ENCODE measurements at regions not wholly inside any gene's neighbourhood (a gene's known extent, or its start where the extent isn't known, plus 50 kb on each side); places are given as distances from the start of the nearest gene placed in this dataset.

DNA sequence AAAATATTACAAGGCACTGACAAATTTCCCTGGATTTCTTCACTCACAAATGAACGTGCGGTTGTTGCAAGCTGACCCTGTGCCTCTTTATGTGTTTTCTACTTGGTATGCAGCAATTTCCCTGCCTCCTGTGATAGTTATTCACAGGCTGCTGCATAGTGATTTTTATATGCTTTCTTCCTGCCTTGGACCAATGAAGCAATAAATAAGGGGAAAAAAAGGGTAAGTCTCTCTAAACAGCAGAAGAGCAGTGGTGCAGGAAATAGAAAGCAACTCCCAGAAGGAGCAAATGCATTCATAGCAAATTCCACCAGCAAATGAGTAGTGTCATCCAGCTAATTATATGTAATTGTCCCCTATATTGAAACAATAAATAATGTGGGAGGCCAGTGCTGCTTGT lies 737.9 kb downstream of the GALC start:
- H3K27ac ChIP-seq (ENCODE audit: low read depth): no peak overlapping the region
- no peak for ATAC-seq
- H3F3A ChIP-seq (replicated peaks; ENCODE audit: low read depth): no peaks in the 10 kb centered on the region

More for the DNA sequence above, 737.9 kb downstream of the GALC start:
- H3K36me3 Mint-ChIP-seq (ENCODE audit: low read depth): peaks cover 18% of the 10 kb centered on the region; the same call in 2 of the 3 replicates
- H3K4me3 ChIP-seq: no peak overlapping the region
- H3K27ac Mint-ChIP-seq: no peak overlapping the region
- H3K79me2 ChIP-seq (replicated peaks; ENCODE audit: insufficient read depth): no peaks in the 10 kb centered on the region
- H3K36me3 ChIP-seq (ENCODE audit: insufficient read depth): no peaks in the 10 kb centered on the region
- TF ChIP-seq, protein P1, sequence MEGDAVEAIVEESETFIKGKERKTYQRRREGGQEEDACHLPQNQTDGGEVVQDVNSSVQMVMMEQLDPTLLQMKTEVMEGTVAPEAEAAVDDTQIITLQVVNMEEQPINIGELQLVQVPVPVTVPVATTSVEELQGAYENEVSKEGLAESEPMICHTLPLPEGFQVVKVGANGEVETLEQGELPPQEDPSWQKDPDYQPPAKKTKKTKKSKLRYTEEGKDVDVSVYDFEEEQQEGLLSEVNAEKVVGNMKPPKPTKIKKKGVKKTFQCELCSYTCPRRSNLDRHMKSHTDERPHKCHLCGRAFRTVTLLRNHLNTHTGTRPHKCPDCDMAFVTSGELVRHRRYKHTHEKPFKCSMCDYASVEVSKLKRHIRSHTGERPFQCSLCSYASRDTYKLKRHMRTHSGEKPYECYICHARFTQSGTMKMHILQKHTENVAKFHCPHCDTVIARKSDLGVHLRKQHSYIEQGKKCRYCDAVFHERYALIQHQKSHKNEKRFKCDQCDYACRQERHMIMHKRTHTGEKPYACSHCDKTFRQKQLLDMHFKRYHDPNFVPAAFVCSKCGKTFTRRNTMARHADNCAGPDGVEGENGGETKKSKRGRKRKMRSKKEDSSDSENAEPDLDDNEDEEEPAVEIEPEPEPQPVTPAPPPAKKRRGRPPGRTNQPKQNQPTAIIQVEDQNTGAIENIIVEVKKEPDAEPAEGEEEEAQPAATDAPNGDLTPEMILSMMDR (conservative IDR thresholded peaks at IDR 0.05; ENCODE audit: low read depth in 2 of 2): no peak
- TF ChIP-seq CREB1 (CRISPR knock-in tag; IDR thresholded peaks at IDR 0.05; ENCODE audit: low read depth) (no peak), NANOG (IDR thresholded peaks at IDR 0.05; ENCODE audit: borderline replicate concordance) (no peak), POLR2AphosphoS5 (IDR thresholded peaks at IDR 0.05; ENCODE audit: low read depth) (no peak), EZH2 (IDR thresholded peaks at IDR 0.05; ENCODE audit: low read depth, unreplicated experiment) (no peak), STAT1 (IDR thresholded peaks at IDR 0.05; ENCODE audit: unreplicated experiment) (no peak), EZH2phosphoT487 (IDR thresholded peaks at IDR 0.05; ENCODE audit: unreplicated experiment) (no peak), ZNF331 (CRISPR knock-in tag; IDR thresholded peaks at IDR 0.05; ENCODE audit: low read depth) (no peak), ZNF114 (CRISPR knock-in tag; IDR thresholded peaks at IDR 0.05) (no peak), JUNB (IDR thresholded peaks at IDR 0.05; ENCODE audit: unreplicated experiment) (no peak)
- TF ChIP-seq, protein P2, sequence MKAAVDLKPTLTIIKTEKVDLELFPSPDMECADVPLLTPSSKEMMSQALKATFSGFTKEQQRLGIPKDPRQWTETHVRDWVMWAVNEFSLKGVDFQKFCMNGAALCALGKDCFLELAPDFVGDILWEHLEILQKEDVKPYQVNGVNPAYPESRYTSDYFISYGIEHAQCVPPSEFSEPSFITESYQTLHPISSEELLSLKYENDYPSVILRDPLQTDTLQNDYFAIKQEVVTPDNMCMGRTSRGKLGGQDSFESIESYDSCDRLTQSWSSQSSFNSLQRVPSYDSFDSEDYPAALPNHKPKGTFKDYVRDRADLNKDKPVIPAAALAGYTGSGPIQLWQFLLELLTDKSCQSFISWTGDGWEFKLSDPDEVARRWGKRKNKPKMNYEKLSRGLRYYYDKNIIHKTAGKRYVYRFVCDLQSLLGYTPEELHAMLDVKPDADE (IDR thresholded peaks at IDR 0.05): no peak
- TF ChIP-seq, protein P3, sequence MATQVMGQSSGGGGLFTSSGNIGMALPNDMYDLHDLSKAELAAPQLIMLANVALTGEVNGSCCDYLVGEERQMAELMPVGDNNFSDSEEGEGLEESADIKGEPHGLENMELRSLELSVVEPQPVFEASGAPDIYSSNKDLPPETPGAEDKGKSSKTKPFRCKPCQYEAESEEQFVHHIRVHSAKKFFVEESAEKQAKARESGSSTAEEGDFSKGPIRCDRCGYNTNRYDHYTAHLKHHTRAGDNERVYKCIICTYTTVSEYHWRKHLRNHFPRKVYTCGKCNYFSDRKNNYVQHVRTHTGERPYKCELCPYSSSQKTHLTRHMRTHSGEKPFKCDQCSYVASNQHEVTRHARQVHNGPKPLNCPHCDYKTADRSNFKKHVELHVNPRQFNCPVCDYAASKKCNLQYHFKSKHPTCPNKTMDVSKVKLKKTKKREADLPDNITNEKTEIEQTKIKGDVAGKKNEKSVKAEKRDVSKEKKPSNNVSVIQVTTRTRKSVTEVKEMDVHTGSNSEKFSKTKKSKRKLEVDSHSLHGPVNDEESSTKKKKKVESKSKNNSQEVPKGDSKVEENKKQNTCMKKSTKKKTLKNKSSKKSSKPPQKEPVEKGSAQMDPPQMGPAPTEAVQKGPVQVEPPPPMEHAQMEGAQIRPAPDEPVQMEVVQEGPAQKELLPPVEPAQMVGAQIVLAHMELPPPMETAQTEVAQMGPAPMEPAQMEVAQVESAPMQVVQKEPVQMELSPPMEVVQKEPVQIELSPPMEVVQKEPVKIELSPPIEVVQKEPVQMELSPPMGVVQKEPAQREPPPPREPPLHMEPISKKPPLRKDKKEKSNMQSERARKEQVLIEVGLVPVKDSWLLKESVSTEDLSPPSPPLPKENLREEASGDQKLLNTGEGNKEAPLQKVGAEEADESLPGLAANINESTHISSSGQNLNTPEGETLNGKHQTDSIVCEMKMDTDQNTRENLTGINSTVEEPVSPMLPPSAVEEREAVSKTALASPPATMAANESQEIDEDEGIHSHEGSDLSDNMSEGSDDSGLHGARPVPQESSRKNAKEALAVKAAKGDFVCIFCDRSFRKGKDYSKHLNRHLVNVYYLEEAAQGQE (IDR thresholded peaks at IDR 0.05; ENCODE audit: unreplicated experiment): no peak
- TF ChIP-seq, protein P4, sequence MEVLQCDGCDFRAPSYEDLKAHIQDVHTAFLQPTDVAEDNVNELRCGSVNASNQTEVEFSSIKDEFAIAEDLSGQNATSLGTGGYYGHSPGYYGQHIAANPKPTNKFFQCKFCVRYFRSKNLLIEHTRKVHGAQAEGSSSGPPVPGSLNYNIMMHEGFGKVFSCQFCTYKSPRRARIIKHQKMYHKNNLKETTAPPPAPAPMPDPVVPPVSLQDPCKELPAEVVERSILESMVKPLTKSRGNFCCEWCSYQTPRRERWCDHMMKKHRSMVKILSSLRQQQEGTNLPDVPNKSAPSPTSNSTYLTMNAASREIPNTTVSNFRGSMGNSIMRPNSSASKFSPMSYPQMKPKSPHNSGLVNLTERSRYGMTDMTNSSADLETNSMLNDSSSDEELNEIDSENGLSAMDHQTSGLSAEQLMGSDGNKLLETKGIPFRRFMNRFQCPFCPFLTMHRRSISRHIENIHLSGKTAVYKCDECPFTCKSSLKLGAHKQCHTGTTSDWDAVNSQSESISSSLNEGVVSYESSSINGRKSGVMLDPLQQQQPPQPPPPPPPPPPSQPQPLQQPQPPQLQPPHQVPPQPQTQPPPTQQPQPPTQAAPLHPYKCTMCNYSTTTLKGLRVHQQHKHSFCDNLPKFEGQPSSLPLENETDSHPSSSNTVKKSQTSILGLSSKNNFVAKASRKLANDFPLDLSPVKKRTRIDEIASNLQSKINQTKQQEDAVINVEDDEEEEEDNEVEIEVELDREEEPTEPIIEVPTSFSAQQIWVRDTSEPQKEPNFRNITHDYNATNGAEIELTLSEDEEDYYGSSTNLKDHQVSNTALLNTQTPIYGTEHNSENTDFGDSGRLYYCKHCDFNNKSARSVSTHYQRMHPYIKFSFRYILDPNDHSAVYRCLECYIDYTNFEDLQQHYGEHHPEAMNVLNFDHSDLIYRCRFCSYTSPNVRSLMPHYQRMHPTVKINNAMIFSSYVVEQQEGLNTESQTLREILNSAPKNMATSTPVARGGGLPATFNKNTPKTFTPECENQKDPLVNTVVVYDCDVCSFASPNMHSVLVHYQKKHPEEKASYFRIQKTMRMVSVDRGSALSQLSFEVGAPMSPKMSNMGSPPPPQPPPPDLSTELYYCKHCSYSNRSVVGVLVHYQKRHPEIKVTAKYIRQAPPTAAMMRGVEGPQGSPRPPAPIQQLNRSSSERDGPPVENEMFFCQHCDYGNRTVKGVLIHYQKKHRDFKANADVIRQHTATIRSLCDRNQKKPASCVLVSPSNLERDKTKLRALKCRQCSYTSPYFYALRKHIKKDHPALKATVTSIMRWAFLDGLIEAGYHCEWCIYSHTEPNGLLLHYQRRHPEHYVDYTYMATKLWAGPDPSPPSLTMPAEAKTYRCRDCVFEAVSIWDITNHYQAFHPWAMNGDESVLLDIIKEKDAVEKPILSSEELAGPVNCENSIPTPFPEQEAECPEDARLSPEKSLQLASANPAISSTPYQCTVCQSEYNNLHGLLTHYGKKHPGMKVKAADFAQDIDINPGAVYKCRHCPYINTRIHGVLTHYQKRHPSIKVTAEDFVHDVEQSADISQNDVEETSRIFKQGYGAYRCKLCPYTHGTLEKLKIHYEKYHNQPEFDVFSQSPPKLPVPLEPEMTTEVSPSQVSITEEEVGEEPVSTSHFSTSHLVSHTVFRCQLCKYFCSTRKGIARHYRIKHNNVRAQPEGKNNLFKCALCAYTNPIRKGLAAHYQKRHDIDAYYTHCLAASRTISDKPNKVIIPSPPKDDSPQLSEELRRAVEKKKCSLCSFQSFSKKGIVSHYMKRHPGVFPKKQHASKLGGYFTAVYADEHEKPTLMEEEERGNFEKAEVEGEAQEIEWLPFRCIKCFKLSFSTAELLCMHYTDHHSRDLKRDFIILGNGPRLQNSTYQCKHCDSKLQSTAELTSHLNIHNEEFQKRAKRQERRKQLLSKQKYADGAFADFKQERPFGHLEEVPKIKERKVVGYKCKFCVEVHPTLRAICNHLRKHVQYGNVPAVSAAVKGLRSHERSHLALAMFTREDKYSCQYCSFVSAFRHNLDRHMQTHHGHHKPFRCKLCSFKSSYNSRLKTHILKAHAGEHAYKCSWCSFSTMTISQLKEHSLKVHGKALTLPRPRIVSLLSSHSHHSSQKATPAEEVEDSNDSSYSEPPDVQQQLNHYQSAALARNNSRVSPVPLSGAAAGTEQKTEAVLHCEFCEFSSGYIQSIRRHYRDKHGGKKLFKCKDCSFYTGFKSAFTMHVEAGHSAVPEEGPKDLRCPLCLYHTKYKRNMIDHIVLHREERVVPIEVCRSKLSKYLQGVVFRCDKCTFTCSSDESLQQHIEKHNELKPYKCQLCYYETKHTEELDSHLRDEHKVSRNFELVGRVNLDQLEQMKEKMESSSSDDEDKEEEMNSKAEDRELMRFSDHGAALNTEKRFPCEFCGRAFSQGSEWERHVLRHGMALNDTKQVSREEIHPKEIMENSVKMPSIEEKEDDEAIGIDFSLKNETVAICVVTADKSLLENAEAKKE (CRISPR knock-in tag; IDR thresholded peaks at IDR 0.05): no peak
- no peaks in the 10 kb centered on the region for H3K4me1 ChIP-seq (ENCODE audit: insufficient read depth)
- H3K27me3 ChIP-seq (ENCODE audit: insufficient read depth): no peaks in the 10 kb centered on the region
- H3K9me2 ChIP-seq (ENCODE audit: insufficient read depth): peaks cover 5% of the 10 kb centered on the region; the same call in 1 of the 2 replicates
- no peaks in the 10 kb centered on the region for H4K20me1 ChIP-seq (replicated peaks; ENCODE audit: insufficient read depth)
- peaks cover 16% of the 10 kb centered on the region for H3K9me3 Mint-ChIP-seq
- H3K4me1 Mint-ChIP-seq: peaks cover 8% of the 10 kb centered on the region
- peaks cover 2% of the 10 kb centered on the region for H3K27me3 Mint-ChIP-seq (ENCODE audit: insufficient read depth, low read depth, poor library complexity)
- H2AFZ ChIP-seq: no peak overlapping the region
- H3K4me3 Mint-ChIP-seq: no peak overlapping the region
- no peak overlapping the region for H3K4me2 ChIP-seq
- no peak for DNase-seq (ENCODE audit: low spot score)

Data from GM23338 (cell line).